ENCODE measurements at regions not wholly inside any gene's neighbourhood (a gene's known extent, or its start where the extent isn't known, plus 50 kb on each side); places are given as distances from the start of the nearest gene placed in this dataset.

- no peaks in the 10 kb centered on the region for H3K36me3 ChIP-seq (ENCODE audit: insufficient read depth, low read length)
- H3K9me3 ChIP-seq (ENCODE audit: low read depth, low read length), result no peaks in the 10 kb centered on the region
- H3K4me3 ChIP-seq (ENCODE audit: insufficient read depth, low read length), result no peak overlapping the region
- H3K4me2 ChIP-seq (ENCODE audit: insufficient read depth, low read length), result no peak overlapping the region
- DNase-seq (ENCODE audit: insufficient read length, low spot score, missing footprints), result no peak
- no peak for TF ChIP-seq CTCF (IDR thresholded peaks at IDR 0.05; ENCODE audit: extremely low read depth, low read depth, low read length)
- H3K79me2 ChIP-seq (ENCODE audit: insufficient read depth, low read length), result no peaks in the 10 kb centered on the region
- no peaks in the 10 kb centered on the region for H4K20me1 ChIP-seq (ENCODE audit: insufficient read depth, low read length)
- no peak overlapping the region for H2AFZ ChIP-seq (ENCODE audit: low read length)
- H3K4me1 ChIP-seq (ENCODE audit: insufficient read depth, low read length), result no peaks in the 10 kb centered on the region
- no peak overlapping the region for H3K27ac ChIP-seq (ENCODE audit: low read depth, low read length)
- H3K27me3 ChIP-seq (ENCODE audit: insufficient read depth, low read length), result no peaks in the 10 kb centered on the region
These were observed 622.7 kb downstream of the CDH11 start for GRCh38 chr16:64499211-64499610.

GRCh38 chr16:64498363-64498762, 623.5 kb downstream of the CDH11 start:
- H3K4me3 ChIP-seq (ENCODE audit: insufficient read depth, low read length), result no peak overlapping the region
- no peaks in the 10 kb centered on the region for H4K20me1 ChIP-seq (ENCODE audit: insufficient read depth, low read length)
- H3K27ac ChIP-seq (ENCODE audit: low read depth, low read length), result no peak overlapping the region
- H3K36me3 ChIP-seq (ENCODE audit: insufficient read depth, low read length), result no peaks in the 10 kb centered on the region
- no peak overlapping the region for H2AFZ ChIP-seq (ENCODE audit: low read length)
- H3K4me1 ChIP-seq (ENCODE audit: insufficient read depth, low read length), result no peaks in the 10 kb centered on the region
- no peak for DNase-seq (ENCODE audit: insufficient read length, low spot score, missing footprints)
- H3K4me2 ChIP-seq (ENCODE audit: insufficient read depth, low read length), result no peak overlapping the region
- H3K27me3 ChIP-seq (ENCODE audit: insufficient read depth, low read length), result no peaks in the 10 kb centered on the region
- TF ChIP-seq CTCF (IDR thresholded peaks at IDR 0.05; ENCODE audit: extremely low read depth, low read depth, low read length), result no peak
- H3K9me3 ChIP-seq (ENCODE audit: low read depth, low read length), result no peaks in the 10 kb centered on the region
- H3K79me2 ChIP-seq (ENCODE audit: insufficient read depth, low read length), result no peaks in the 10 kb centered on the region

- H3K4me1 ChIP-seq (ENCODE audit: insufficient read depth, low read length), result no peaks in the 10 kb centered on the region
- no peak overlapping the region for H3K4me3 ChIP-seq (ENCODE audit: insufficient read depth, low read length)
- H3K79me2 ChIP-seq (ENCODE audit: insufficient read depth, low read length), result no peaks in the 10 kb centered on the region
- H4K20me1 ChIP-seq (ENCODE audit: insufficient read depth, low read length), result no peaks in the 10 kb centered on the region
- DNase-seq (ENCODE audit: insufficient read length, low spot score, missing footprints), result no peak
- H3K27me3 ChIP-seq (ENCODE audit: insufficient read depth, low read length), result no peaks in the 10 kb centered on the region
- no peak for TF ChIP-seq CTCF (IDR thresholded peaks at IDR 0.05; ENCODE audit: extremely low read depth, low read depth, low read length)
- no peak overlapping the region for H3K27ac ChIP-seq (ENCODE audit: low read depth, low read length)
- no peak overlapping the region for H2AFZ ChIP-seq (ENCODE audit: low read length)
- no peaks in the 10 kb centered on the region for H3K36me3 ChIP-seq (ENCODE audit: insufficient read depth, low read length)
- H3K9me3 ChIP-seq (ENCODE audit: low read depth, low read length), result no peaks in the 10 kb centered on the region
- H3K4me2 ChIP-seq (ENCODE audit: insufficient read depth, low read length), result no peak overlapping the region
These were observed 628.2 kb downstream of the CDH11 start for GRCh38 chr16:64493709-64494108.

- TF ChIP-seq CTCF (IDR thresholded peaks at IDR 0.05; ENCODE audit: extremely low read depth, low read depth, low read length), result no peak
- Histone ChIP-seq H3K9me3 (ENCODE audit: low read depth, low read length) (no peaks in the 10 kb centered on the region), H2AFZ (ENCODE audit: low read length) (no peak overlapping the region), H3K4me1 (ENCODE audit: insufficient read depth, low read length) (no peaks in the 10 kb centered on the region), H4K20me1 (ENCODE audit: insufficient read depth, low read length) (no peaks in the 10 kb centered on the region), H3K27me3 (ENCODE audit: insufficient read depth, low read length) (no peaks in the 10 kb centered on the region), H3K36me3 (ENCODE audit: insufficient read depth, low read length) (no peaks in the 10 kb centered on the region), H3K27ac (ENCODE audit: low read depth, low read length) (no peak overlapping the region), H3K4me3 (ENCODE audit: insufficient read depth, low read length) (no peak overlapping the region), H3K79me2 (ENCODE audit: insufficient read depth, low read length) (no peaks in the 10 kb centered on the region), H3K4me2 (ENCODE audit: insufficient read depth, low read length) (no peak overlapping the region)
- DNase-seq (ENCODE audit: insufficient read length, low spot score, missing footprints), result no peak
These were observed 632.4 kb downstream of the CDH11 start for GRCh38 chr16:64489449-64489848.

Data from osteoblast (primary cell).